HG03442 (cell line): ENCODE measurements at regions not wholly inside any gene's neighbourhood (a gene's known extent, or its start where the extent isn't known, plus 50 kb on each side); places are given as distances from the start of the nearest gene placed in this dataset.

Experiments
- ATAC-seq: cut with Tn5 transposase; IDR thresholded peaks from one replicate; pipeline ENCODE4 v1.9.1; 2021; ENCODE audit warnings: mild to moderate bottlenecking, moderate library complexity; ENCODE audit not compliant: unreplicated experiment

DNA sequence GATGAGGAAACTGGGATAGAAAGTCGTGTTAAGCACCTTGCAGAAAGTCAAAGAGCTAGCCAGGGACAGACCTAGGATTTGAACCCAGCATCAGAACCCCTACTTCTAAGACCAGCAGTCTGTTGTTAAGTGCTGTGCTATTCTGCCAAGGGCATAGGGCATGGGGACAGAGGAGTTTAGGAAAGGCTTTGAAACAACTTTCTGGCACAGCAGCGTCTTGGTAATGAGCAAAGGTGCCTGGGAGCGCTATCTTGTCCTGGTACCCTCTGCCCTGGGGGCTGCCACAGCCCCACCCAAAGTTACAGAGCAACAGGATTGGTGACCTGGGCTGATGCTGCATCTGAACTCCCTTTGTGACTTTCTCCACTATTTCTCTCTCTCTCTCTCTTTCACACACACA lies 1108.1 kb downstream of the BCL11B start:
- ATAC-seq = no peak

DNA sequence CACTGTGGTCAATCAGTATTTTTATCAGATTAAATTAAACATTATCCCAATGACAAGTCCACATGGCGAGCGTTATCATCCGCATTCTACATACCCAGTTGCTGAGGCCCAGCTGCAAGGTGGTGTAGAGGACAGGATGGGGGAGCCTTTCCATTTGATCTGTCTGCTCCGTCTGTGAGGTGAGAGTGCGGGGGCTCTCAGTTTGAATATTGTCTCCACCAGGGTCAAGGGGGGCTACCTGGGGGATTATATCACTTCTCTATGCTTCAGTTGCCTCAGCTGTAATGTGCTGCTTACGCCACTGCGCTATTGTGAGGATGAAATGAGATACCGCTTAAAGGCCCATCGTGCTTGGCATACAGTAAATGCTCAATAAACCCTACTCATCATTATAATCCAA lies 1106.0 kb downstream of the BCL11B start:
- no peak for ATAC-seq

DNA sequence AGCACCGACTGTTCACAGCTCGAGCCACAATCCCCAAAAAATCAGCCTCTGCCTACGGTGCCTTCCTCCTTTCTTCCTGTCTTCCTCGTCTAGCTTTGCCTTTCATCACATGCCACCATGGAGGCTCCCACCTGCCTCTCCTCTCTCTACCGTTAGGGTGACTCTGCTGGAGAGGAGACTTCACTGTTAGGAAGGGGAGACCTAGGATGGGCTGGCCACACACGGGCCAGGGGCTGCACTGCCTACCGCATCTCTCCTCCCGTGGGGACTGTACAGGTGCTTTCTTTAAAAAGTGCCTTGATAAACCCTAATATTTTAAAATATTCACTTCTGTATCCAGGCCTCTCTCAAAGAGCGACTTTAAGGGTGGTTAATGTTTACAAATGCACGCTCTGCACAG lies 1104.7 kb downstream of the BCL11B start:
- no peak for ATAC-seq

DNA sequence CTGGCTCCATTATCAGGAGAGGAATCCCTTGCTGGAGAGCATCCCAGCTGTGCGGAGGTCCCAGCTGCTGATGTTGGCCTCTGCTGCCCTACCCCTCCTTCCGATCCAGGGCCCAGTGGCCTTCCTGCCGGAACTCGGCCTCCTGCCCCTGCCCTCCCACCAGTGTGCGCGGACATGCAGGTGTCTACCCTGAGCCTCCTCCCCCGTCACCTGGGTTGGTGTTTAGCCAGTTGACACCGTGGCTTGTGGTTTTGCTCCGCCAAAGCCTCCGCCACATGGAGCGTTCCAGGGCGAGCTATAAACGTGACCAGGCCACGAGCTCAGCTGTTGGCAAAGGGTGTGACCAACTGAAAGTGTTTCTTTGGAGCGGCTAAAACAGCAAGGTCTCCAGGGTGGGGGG lies 1104.3 kb downstream of the BCL11B start:
- no peak for ATAC-seq

DNA sequence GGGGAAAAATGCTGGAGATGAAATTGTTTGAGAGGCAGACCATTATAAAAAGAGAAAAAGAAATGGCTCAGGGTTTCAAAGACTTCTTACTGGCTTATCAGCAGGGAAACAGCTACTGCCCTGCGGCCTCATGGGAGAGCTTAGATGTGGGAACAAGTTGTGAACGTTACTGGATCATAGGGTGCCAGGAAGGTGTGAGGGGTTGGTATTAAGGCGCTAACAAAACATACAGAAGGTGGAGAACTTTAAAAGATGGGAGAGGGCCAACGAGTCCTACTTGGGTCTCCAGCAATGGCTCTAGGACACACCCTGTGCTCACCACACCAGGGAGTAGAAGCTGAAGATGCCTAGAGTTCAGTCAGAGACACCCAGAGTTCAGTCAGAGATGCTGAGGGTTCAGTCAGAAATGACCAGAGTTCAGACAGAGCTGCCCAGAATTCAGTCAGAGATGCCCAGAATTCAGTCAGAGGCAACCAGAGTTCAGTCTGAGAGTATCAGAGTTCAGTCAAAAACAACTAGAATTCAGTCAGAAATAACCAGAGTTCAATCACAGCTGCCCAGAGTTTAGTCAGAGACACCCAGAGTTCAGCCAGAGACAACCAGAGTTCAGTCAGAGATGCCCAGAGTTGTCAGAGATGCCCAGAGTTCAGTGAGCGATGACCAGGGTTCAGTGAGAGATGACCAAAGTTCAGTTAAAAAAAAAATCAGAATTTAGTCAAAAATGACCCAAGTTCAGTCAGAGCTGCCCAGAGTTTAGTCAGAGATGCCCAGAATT lies 1103.6 kb downstream of the BCL11B start:
- ATAC-seq = no peak

DNA sequence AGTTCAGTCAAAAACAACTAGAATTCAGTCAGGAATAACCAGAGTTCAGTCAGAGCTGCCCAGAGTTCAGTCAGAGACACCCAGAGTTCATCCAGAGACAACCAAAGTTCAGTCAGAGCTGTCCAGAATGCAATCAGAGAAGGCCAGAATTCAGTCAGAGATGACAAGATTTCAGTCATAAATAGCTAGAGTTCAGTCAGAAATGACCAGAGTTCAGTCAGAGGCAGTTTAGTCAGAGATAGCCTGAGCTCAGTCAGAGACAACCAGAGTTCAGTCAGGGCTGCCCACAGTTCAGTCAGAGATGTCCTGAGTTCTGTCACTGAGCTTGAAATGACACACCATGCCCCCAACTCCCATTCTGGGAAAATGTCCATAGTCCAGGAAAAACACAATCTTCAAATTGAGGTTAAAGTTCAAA lies 1102.8 kb downstream of the BCL11B start:
- no peak for ATAC-seq

DNA sequence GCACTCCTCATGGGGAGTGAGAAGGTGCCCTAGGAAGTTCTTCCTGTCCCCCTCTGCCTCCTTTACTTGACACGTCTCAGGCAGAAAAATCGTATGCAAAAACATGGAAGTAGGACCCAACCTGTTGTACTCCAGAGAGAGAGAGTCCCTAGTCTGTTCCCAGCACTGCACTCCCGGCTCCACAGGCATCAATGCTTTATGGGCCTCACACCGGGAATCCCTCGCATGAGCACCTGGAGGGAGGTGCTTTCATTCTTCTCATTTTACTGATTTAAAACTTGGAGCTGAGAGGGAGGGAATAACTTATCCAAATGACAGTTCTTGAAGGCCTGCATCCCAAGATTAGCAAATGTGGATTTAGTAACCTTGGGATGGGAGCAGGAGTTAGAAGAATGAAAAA lies 1101.4 kb downstream of the BCL11B start:
- ATAC-seq = no peak

DNA sequence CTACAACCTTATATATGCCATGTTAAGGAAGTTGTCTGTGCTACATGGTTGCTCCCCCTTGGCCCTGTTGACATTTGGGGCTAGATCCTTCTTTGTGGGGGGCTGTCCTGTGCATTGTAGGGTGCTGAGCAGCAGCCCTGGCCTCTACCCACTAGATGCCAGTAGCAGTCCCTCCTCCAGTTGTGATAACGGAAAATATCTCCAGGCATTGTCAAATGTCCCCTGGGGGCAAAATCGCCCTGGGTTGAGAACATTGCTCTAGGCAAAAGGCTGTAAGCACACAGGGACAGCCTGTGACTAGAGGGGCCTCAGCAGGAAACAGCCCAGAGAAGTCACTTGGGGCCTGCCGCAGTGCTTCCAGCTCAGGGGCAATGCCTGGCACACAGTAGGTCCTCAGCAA lies 1100.3 kb downstream of the BCL11B start:
- ATAC-seq = no peak

DNA sequence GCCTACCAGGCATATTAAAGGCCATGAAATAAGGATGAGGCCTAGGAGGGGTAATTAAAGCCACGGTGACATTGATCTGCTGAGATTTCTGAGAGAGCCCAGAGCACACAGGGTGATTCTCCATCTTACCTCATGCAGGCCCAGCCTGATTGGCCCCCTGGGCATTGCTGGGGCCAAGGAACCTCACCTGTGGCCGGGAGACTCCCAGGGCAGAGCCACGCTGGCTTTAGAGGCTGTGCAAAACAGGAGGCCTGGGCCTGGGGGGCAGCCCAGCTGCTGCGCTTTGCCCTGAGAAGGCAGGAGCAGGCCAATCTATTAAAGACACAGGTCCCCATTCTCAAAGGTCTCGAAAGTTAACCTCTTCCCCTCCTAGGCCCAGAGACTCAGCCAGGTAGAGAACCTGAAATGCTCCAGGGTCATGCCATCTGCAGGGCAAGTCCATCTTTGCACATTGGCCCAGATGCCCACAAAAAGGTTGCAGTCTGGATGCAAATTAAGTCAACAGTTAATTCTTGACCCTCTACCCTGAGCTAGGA lies 1099.7 kb downstream of the BCL11B start:
- ATAC-seq = no peak

DNA sequence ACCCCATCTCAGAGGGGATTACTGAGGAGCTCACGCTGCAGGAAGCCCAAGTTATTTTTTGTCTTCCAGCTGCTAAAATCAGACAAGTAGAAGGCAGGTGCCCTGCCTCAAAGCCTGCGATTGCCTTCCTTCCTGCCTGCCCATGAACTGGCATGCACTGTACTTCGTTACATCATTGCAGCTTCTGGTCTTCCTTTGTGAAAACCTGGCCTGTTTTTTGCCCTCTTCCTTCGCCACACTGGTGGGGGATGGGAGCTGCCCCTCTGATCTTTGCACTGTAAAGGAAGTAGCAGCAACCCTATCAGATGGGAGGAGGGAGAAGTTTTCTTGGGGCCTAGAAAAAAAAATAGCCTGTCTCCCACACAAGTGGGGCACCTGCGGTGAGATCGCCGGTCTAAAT lies 1098.7 kb downstream of the BCL11B start:
- no peak for ATAC-seq

DNA sequence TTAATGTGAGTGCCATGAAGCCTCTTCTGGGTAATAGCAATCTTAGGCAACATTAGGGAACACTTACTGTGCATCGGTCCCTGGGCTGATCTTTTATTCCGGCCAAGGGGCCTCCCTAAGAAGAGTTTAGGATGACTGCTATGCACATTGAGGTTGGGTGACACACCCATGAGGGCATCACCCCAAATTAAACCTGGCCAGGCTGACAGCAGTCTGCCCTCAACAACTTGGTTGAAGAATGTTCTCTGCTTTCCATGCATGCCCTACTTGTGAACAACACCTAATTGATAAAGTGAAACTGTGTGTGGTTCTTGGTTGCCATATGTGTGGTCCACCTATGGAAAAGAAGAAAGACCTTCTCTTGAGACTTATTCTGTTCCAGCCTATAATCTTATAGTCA lies 1098.0 kb downstream of the BCL11B start:
- ATAC-seq = no peak

DNA sequence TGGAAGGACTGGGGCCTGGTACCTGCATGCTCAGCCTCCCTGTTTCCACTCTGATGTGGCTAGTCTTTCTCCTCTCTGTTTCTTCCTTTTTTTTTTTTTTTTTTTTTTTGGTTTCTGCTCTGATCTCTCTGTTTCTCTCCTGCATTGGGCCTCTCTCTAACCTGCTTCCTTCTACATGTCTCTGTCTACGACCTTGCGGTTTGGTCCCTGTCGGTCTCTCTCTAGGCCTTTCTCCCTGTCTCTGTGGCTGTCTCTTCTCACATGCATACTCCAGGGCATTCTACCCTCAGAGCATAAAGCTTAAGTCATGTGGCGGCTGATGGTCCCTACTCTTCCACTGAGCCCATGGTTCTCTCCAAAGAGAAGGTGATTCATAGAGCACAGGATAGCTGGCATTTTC lies 1096.6 kb downstream of the BCL11B start:
- ATAC-seq = no peak

DNA sequence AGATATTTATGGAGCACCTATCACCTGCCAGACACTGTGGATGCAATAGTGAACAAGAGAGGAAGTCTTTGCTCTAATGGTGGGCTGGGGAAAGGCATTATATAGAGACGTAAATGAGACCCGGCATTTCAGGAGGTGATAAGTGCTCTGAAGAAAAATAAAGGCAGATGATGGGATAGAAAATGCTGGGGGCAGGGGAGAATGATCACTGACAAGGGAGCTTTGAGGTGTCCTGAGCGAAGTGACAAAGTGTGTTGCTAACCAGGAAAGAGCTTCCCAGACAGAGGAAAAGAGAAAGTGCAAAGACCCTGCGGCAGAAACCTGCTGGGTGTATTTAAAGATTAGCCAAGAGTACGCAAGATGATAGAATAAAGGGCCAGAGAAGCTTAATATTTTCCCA lies 1096.1 kb downstream of the BCL11B start:
- no peak for ATAC-seq

DNA sequence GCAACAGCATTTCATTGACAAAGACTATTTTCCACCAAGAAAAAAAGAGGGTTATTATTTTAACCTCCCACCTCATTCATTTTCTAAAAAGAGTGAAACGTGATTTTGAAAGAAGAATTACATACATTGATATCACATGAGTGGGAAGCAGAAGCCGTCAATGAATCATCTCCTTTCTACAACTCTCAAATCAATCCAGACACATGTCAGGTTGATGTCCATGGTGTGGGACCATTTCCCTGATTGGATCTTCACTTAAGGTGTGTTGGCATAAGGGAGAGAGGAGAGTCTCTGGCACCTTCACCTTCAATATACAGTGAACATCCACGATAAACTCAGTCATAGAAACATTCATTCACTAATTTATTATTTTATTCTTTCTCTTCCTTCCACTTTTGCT lies 1095.1 kb downstream of the BCL11B start:
- ATAC-seq = no peak

DNA sequence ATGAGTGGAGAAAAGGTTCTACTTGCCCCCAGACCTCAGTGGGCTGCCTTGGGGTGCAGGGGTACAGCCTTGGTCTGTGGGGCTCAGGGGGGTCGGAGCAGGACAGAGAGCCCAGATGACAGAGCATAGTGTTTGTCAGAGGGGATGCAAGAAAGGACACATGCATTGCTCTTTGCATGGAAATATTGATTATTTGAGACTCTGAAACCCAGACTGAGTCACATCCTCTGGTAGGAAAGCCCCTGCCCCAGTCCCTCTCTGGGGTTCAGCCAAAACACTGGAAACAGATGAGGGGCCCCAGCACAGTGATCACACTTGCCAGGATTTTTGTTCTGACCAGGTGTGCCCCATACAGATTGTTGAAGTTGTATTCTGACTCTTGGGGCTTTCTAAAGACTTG lies 1094.4 kb downstream of the BCL11B start:
- no peak for ATAC-seq

DNA sequence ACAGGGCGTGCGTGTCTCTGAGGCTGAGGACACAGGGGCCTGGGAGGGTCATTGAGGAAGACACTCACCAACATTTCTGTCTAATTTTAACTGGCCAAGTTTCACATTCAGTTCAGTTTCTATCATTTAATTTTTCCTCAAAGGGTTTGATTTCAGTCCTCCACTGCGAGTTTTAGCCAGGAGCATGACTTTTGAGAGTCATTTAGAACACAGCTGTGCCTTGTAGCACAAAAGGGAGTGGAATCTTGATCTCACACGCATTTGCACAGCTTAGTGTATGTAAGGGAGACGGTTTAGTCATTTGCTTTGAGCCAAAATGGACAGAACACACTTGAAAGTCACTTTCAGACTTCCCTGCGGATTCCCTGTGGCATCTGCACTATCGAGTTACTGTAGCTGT lies 1090.8 kb downstream of the BCL11B start:
- ATAC-seq = no peak

DNA sequence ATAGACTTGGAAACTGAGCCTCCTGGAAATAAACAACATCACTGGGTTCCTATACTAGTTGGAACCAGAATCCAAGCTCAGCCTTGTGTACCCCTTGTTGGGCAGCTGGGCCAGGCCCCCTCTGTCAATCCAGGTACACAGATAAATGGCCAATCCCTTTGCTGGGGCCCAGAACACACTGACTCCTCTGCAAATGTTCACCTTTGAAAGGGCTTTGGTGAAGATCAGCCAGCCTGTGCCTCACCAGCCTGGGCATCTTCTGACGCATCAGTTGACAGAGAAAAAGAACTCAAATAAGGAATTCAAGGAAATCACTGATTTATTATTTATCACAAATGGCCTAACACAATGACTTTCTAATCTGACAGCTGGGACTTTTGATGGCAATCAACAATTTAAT lies 1090.2 kb downstream of the BCL11B start:
- ATAC-seq = no peak

DNA sequence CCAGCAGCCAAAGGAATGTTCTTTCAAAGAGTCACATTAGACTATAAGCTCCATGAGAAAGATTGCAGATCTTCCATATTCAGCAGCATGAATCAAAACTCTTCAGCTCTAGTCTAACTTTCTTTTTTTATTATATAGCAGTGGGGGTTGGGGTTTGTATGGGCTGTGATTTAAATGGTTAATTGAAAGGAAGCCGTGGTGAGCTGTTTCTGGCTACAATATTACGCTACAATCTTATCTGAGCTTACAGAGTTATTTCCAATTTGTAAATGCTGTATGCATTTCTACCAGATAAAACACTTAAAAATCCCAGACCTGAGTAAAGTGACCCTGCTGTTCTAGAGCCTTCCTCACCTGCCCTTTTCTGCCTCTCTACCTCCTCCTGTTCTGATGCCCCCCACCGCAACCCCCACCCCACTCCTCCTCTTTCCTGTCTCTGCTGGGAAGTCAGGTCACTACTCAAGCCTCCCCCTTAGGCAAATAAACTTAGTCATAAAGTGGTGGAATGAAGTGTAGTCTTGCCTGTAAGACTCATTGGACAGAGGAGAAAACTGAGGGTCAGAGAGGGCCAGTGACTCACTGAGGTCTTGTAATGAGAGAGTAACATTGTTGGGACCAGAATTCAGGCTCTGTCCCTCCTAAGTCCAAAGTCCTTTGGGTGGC lies 1089.5 kb downstream of the BCL11B start:
- no peak for ATAC-seq

DNA sequence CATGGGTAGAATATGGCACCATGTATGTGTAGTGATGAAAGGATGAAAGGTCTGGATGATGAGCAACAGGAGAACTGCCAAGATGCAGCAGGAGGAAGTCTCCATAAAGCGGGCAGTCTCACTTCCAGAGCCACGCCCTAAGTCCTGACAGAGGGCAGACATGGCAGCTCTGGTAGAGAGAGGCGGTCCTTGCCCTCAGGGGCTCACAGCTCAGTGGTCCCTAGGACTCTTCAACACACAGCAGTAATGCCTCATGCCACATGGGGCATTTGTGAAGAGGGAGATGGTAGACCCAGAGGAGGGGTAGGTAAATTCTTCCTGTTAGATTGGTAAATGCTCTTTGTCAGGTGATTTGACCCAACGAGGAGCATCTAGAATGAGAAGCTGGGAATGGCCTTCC lies 1088.4 kb downstream of the BCL11B start:
- ATAC-seq = no peak

DNA sequence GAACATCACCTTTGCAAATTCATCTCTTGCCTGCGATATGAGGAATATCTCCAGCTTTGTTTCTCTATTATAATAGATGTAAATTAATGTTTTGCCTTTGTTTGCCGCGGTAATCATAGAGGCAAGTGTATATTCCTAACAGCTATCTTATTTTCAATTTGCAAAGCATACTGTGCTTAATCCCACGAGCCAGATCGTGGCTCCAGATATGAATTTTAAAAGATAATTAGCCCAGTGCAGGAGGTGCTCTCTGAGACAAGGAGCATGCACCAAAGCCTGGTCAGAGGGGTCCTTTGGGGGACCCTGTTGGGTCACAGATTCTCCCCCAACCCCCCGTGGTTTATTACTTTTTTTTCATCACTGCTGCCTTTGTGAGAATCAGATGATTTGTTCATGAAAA lies 1087.5 kb downstream of the BCL11B start:
- no peak for ATAC-seq

DNA sequence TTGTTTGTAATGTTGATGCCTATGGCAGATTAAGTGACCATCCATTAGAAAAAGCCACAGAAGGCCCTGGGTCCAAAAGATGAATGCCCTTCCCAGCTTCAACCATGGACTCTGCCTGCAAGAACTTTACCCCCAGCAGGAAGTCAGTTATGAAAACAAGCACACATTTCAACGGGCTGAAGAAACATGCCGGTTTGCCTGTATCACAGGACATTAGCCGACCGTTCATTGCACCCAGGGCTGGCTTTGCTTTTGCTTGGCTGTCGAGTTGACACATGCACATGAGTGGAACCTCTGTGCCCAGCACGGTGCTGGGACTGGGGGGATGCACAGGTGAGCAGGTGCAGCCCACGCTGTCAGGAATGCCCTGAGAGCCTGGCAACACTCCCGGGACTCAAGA lies 1087.0 kb downstream of the BCL11B start:
- ATAC-seq = no peak

DNA sequence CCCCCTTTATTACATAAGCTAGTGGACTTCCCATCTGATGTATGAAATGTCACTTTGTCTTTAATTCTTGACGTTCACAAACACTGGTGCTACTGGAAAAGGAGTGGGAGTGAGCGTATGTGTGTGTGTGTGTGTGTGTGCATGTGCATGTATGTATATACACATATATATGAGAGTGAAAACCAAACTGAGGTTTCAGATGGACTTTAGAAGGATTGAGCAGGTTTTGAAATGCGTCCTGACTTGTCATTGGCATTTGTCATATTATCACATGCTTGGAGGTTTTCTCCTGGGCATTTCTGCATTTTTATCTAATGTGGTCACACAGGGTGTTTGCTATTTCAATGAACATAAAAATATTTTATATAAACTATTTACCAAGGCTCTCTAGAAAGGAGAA lies 1085.9 kb downstream of the BCL11B start:
- ATAC-seq = no peak

DNA sequence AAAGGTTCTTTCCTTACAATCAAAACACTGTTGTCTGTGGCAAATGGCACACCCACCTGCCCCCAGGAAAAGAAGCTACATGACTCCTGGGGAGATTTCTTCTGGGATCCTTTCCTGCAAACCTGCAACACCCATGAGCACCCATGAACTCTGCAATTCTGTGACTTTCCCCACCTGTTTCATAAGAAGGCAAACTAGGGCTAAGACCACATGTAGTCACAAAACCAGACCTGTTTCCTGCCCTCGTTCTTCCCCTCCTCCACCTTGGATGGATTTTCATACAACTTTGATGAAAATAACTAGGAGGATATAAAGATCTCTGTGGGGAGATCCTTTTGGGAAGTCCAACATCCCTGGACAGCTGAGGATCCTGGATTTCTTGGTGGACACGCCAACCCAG lies 1084.7 kb downstream of the BCL11B start:
- ATAC-seq = no peak
